ENCODE measurements at regions not wholly inside any gene's neighbourhood (a gene's known extent, or its start where the extent isn't known, plus 50 kb on each side); places are given as distances from the start of the nearest gene placed in this dataset.
A peak's percentile ranks its signal among the peaks of the same experiment; 100 is the strongest.
"Not testable (repeated sequence)": the region's sequence is repeated elsewhere in the genome, so short reads cannot be mapped to it uniquely, and the experiment has no call there.

DNA sequence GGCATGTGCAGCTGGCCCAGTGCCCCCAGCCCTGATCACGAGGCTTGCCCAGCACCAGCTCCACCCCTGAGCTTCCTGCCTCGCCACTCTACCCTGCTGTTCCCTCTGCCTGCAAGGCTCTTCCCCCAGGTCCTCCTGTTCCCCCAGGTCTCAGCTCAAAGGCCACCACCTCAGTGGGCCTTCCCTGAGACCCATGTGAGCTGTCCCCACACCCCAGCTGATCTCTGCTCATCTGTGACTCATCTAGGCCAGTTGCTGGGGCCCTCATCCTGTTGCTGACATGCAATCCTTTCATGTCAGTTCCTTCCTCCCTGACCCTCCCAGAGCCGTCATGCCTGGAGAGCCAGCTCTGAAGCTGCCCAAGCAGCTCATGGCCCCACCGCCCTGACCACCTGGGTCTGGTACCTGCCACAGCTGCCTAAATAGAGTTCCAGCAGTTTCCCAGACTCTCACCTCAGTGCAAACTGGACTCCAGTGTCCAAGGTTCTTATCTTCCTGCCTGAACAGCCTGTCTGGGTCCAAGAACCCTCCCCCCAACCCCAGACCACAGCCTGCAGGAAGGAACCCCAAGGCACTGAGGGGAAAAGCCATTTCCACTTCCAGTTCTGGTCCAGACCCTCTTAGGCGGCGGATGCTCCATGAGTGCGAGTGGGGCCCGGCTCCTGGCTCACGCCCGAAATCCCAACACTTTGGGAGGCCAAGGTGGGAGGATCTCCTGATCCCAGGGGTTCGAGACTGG, 116.6 kb upstream of the IQSEC1 start:
- no peak overlapping the region for H3K4me3 ChIP-seq (ENCODE audit: low read depth, low read length)
- peak; percentile 52 for TF ChIP-seq MYC (IDR thresholded peaks at IDR 0.05; ENCODE audit: low read depth, low read length)
- TF ChIP-seq, protein P1, sequence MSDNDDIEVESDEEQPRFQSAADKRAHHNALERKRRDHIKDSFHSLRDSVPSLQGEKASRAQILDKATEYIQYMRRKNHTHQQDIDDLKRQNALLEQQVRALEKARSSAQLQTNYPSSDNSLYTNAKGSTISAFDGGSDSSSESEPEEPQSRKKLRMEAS (IDR thresholded peaks at IDR 0.05; ENCODE audit: low read depth, low read length): no peak; the same call in none of the 2 replicates
- DNase-seq (ENCODE audit: low read depth): peak; percentile 90

GRCh38 chr3:13188975-13189374, 115.7 kb upstream of the IQSEC1 start:
- no peak overlapping the region for H3K4me3 ChIP-seq (ENCODE audit: low read depth, low read length)
- DNase-seq (ENCODE audit: low read depth): no peak
- no peak for TF ChIP-seq MYC (IDR thresholded peaks at IDR 0.05; ENCODE audit: low read depth, low read length)
- TF ChIP-seq POLR2A (IDR thresholded peaks at IDR 0.05; ENCODE audit: extremely low read depth, insufficient read length): no peak
- TF ChIP-seq, protein P1 (IDR thresholded peaks at IDR 0.05; ENCODE audit: low read depth, low read length): no peak
- TF ChIP-seq, protein P2, sequence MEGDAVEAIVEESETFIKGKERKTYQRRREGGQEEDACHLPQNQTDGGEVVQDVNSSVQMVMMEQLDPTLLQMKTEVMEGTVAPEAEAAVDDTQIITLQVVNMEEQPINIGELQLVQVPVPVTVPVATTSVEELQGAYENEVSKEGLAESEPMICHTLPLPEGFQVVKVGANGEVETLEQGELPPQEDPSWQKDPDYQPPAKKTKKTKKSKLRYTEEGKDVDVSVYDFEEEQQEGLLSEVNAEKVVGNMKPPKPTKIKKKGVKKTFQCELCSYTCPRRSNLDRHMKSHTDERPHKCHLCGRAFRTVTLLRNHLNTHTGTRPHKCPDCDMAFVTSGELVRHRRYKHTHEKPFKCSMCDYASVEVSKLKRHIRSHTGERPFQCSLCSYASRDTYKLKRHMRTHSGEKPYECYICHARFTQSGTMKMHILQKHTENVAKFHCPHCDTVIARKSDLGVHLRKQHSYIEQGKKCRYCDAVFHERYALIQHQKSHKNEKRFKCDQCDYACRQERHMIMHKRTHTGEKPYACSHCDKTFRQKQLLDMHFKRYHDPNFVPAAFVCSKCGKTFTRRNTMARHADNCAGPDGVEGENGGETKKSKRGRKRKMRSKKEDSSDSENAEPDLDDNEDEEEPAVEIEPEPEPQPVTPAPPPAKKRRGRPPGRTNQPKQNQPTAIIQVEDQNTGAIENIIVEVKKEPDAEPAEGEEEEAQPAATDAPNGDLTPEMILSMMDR (IDR thresholded peaks at IDR 0.05; ENCODE audit: low read depth, low read length): no peak

- TF ChIP-seq POLR2A (IDR thresholded peaks at IDR 0.05; ENCODE audit: extremely low read depth, insufficient read length) (no peak), MYC (IDR thresholded peaks at IDR 0.05; ENCODE audit: low read depth, low read length) (no peak)
- TF ChIP-seq, protein P1 (IDR thresholded peaks at IDR 0.05; ENCODE audit: low read depth, low read length): no peak
- TF ChIP-seq, protein P2 (IDR thresholded peaks at IDR 0.05; ENCODE audit: low read depth, low read length): no peak
- H3K4me3 ChIP-seq (ENCODE audit: low read depth, low read length): no peak overlapping the region
- DNase-seq (ENCODE audit: low read depth): no peak
Measured at GRCh38 chr3:13188181-13188779, 115.1 kb upstream of the IQSEC1 start.

DNA sequence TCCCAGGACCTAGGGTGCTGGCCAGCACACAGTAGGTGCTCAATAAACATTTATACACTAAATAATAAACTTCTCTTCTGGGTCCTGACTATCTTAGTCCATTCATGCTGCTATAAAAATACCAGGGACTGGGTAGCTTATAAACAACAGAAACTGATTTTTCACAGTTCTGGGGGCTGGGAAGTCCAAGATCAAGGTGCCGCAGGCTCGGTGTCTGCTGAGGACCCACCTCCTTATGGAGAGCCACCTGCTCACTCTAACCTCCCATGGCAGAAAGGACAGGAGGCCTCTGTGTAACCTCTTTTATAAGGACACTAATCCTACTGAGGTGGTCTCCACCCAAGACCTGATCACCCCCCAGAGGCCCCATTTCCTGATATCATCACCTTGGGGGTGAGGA, 114.4 kb upstream of the IQSEC1 start:
- TF ChIP-seq, protein P1 (IDR thresholded peaks at IDR 0.05; ENCODE audit: low read depth, low read length): no peak
- H3K4me3 ChIP-seq (ENCODE audit: low read depth, low read length): no peak overlapping the region
- no peak for DNase-seq (ENCODE audit: low read depth)

- H3K4me3 ChIP-seq (ENCODE audit: low read depth, low read length): no peak overlapping the region
- TF ChIP-seq POLR2A (IDR thresholded peaks at IDR 0.05; ENCODE audit: extremely low read depth, insufficient read length) (no peak), MYC (IDR thresholded peaks at IDR 0.05; ENCODE audit: low read depth, low read length) (no peak)
- TF ChIP-seq, protein P1 (IDR thresholded peaks at IDR 0.05; ENCODE audit: low read depth, low read length): no peak
- TF ChIP-seq, protein P2 (IDR thresholded peaks at IDR 0.05; ENCODE audit: low read depth, low read length): no peak
- no peak for DNase-seq (ENCODE audit: low read depth)
Measured at GRCh38 chr3:13186435-13186815, 113.2 kb upstream of the IQSEC1 start.

- H3K4me3 ChIP-seq (ENCODE audit: low read depth, low read length): no peak overlapping the region
- TF ChIP-seq MYC (IDR thresholded peaks at IDR 0.05; ENCODE audit: low read depth, low read length) (no peak), POLR2A (IDR thresholded peaks at IDR 0.05; ENCODE audit: extremely low read depth, insufficient read length) (no peak)
- TF ChIP-seq, protein P2 (IDR thresholded peaks at IDR 0.05; ENCODE audit: low read depth, low read length): no peak
- TF ChIP-seq, protein P1 (IDR thresholded peaks at IDR 0.05; ENCODE audit: low read depth, low read length): no peak
- no peak for DNase-seq (ENCODE audit: low read depth)
Measured at GRCh38 chr3:13185737-13186434, 112.7 kb upstream of the IQSEC1 start.

DNA sequence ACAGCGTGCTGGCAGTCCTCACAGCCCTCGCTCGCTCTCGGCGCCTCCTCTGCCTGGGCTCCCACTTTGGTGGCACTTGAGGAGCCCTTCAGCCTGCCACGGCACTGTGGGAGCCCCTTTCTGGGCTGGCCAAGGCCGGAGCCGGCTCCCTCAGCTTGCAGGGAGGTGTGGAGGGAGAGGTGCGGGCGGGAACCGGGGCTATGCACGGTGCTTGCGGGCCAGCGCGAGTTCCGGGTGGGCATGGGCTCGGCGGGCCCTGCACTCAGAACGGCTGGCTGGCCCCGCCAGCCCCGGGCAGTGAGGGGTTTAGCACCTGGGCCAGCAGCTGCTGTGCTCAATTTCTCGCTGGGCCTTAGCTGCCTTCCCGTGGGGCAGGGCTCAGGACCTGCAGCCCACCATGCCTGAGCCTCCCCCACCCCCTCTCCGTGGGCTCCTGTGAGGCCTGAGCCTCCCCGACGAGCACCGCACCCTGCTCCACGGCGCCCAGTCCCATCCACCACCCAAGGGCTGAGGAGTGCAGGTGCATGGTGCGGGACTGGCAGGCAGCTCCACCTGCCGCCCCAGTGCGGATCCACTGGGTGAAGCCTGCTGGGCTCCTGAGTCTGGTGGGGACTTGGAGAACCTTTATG, 106.5 kb upstream of the IQSEC1 start:
- not testable (repeated sequence) for DNase-seq (ENCODE audit: low read depth); H3K4me3 ChIP-seq (ENCODE audit: low read depth, low read length)

Data from NB4 (cell line).